GM23338 (cell line): ENCODE measurements at regions not wholly inside any gene's neighbourhood (a gene's known extent, or its start where the extent isn't known, plus 50 kb on each side); places are given as distances from the start of the nearest gene placed in this dataset.

Experiments
- ATAC-seq: fragments of 200-7000 bp; cut with Tn5 transposase; 3 replicates; pipeline ENCODE4 v1.9.1; 2020
- DNase-seq: peaks from one replicate; pipeline ENCODE4 v3.0.0-alpha.2; 2015; ENCODE audit warnings: low spot score
- H2AFZ ChIP-seq: fragments of 200-600 bp; sonication (generic); 2 replicates; pipeline ENCODE4 v1.8.0; 2016; ENCODE audit warnings: antibody characterized with exemption, mild to moderate bottlenecking, moderate library complexity
- H3F3A ChIP-seq: fragments of 200-600 bp; sonication (generic); replicated peaks from 2 replicates; pipeline ENCODE4 v1.8.0; 2017; ENCODE audit warnings: antibody characterized with exemption, mixed run types, low read depth
- H3K27ac ChIP-seq: fragments of 200-600 bp; sonication (generic); 2 replicates; pipeline ENCODE4 v1.6.1; 2016; ENCODE audit warnings: low read depth
- H3K27me3 ChIP-seq: fragments of 200-600 bp; sonication (generic); 2 replicates; pipeline ENCODE4 v1.8.0; 2016; ENCODE audit warnings: mild to moderate bottlenecking, mixed run types, moderate library complexity; ENCODE audit not compliant: insufficient read depth
- H3K36me3 ChIP-seq: fragments of 200-600 bp; sonication (generic); 2 replicates; pipeline ENCODE4 v1.8.0; 2016; ENCODE audit warnings: mild to moderate bottlenecking; ENCODE audit not compliant: insufficient read depth
- H3K4me1 ChIP-seq: fragments of 200-600 bp; sonication (generic); 2 replicates; pipeline ENCODE4 v1.8.0; 2016; ENCODE audit warnings: mild to moderate bottlenecking, moderate library complexity; ENCODE audit not compliant: insufficient read depth
- H3K4me2 ChIP-seq: fragments of 200-600 bp; sonication (generic); 2 replicates; pipeline ENCODE4 v1.7.1; 2017; ENCODE audit warnings: mixed run types
- H3K4me3 ChIP-seq: fragments of 200-600 bp; sonication (generic); 2 replicates; pipeline ENCODE4 v1.6.1; 2016; ENCODE audit warnings: mixed run types
- H3K79me2 ChIP-seq: fragments of 200-600 bp; sonication (generic); replicated peaks from 2 replicates; pipeline ENCODE4 v1.8.0; 2017; ENCODE audit warnings: mild to moderate bottlenecking; ENCODE audit not compliant: insufficient read depth
- H3K9me2 ChIP-seq: fragments of 200-600 bp; sonication (generic); 2 replicates; pipeline ENCODE4 v1.8.0; 2017; ENCODE audit not compliant: insufficient read depth
- H4K20me1 ChIP-seq: fragments of 200-600 bp; sonication (generic); replicated peaks from 2 replicates; pipeline ENCODE4 v1.8.0; 2017; ENCODE audit warnings: mild to moderate bottlenecking; ENCODE audit not compliant: insufficient read depth
- H3K27ac Mint-ChIP-seq: 2 replicates; pipeline ENCODE4 v1.8.0; 2020; ENCODE audit warnings: inconsistent platforms, mild to moderate bottlenecking, moderate library complexity, mixed read lengths
- H3K27me3 Mint-ChIP-seq: 3 replicates; pipeline ENCODE4 v1.8.0; 2022; ENCODE audit warnings: low read depth, mild to moderate bottlenecking, moderate library complexity, mixed read lengths, inconsistent platforms; ENCODE audit not compliant: insufficient read depth, poor library complexity
- H3K36me3 Mint-ChIP-seq: 3 replicates; pipeline ENCODE4 v1.8.0; 2021; ENCODE audit warnings: low read depth, mild to moderate bottlenecking, inconsistent platforms, moderate library complexity, mixed read lengths
- H3K4me1 Mint-ChIP-seq: 3 replicates; pipeline ENCODE4 v1.8.0; 2020; ENCODE audit warnings: mild to moderate bottlenecking, inconsistent platforms, mixed read lengths
- H3K4me3 Mint-ChIP-seq: 3 replicates; pipeline ENCODE4 v1.8.0; 2021; ENCODE audit warnings: moderate library complexity, mild to moderate bottlenecking, inconsistent platforms, mixed read lengths
- H3K9me3 Mint-ChIP-seq: 3 replicates; pipeline ENCODE4 v1.8.0; 2020; ENCODE audit warnings: moderate library complexity, mild to moderate bottlenecking, inconsistent platforms, mixed read lengths
- ETS1 ChIP-seq: IDR thresholded peaks from 2 replicates; pipeline ENCODE4 v1.6.1; 2016; ENCODE audit warnings: antibody characterized with exemption
- EZH2 ChIP-seq: fragments of 200-600 bp; sonication (generic); IDR thresholded peaks from one replicate; pipeline ENCODE4 v1.8.0; 2017; ENCODE audit warnings: antibody characterized with exemption, mild to moderate bottlenecking, low read depth; ENCODE audit not compliant: unreplicated experiment
- EZH2phosphoT487 ChIP-seq: fragments of 200-600 bp; sonication (generic); IDR thresholded peaks from one replicate; pipeline ENCODE4 v1.8.1; 2018; ENCODE audit warnings: antibody characterized with exemption; ENCODE audit not compliant: unreplicated experiment
- JUNB ChIP-seq: IDR thresholded peaks from one replicate; pipeline ENCODE4 v1.6.1; 2016; ENCODE audit warnings: antibody characterized with exemption; ENCODE audit not compliant: unreplicated experiment
- NANOG ChIP-seq: IDR thresholded peaks from 2 replicates; pipeline ENCODE4 v1.6.1; 2016; ENCODE audit warnings: antibody characterized with exemption, borderline replicate concordance
- POLR2AphosphoS5 ChIP-seq: IDR thresholded peaks from 2 replicates; pipeline ENCODE4 v1.6.1; 2016; ENCODE audit warnings: antibody characterized with exemption, low read depth
- STAT1 ChIP-seq: IDR thresholded peaks from one replicate; pipeline ENCODE4 v1.6.1; 2016; ENCODE audit warnings: antibody characterized with exemption; ENCODE audit not compliant: unreplicated experiment
- ZNF114 ChIP-seq: fragments of 250-450 bp; sonication (Bioruptor Pico); IDR thresholded peaks from 2 replicates; pipeline ENCODE4 v1.5.0; 2020; ENCODE audit warnings: mild to moderate bottlenecking, moderate library complexity
- ZNF462 ChIP-seq: fragments of 250-450 bp; sonication (Bioruptor Pico); IDR thresholded peaks from 2 replicates; pipeline ENCODE4 v1.5.0; 2020; ENCODE audit warnings: mild to moderate bottlenecking, moderate library complexity

GRCh38 chr10:129279446-129280154 lies 187.4 kb upstream of the MGMT start:
- Mint-ChIP-seq H3K9me3 (peaks cover 8% of the 10 kb centered on the region), H3K4me1 (peaks cover 6% of the 10 kb centered on the region), H3K27me3 (peaks cover 11% of the 10 kb centered on the region), H3K4me3 (no peak overlapping the region), H3K27ac (no peak overlapping the region), H3K36me3 (no peaks in the 10 kb centered on the region)
- peaks cover 4% of the 10 kb centered on the region; the same call in 1 of the 2 replicates for H3K9me2 ChIP-seq
- no peak for DNase-seq
- H3K27me3 ChIP-seq: no peaks in the 10 kb centered on the region
- ATAC-seq: no peak
- no peak overlapping the region for H3K4me3 ChIP-seq
- TF ChIP-seq NANOG: no peak
- no peak for TF ChIP-seq JUNB
- no peak for TF ChIP-seq ZNF462 (CRISPR knock-in tag)
- no peak for TF ChIP-seq STAT1
- no peak for TF ChIP-seq POLR2AphosphoS5
- no peak for TF ChIP-seq EZH2
- no peak for TF ChIP-seq ETS1
- no peak for TF ChIP-seq ZNF114 (CRISPR knock-in tag)
- no peak for TF ChIP-seq EZH2phosphoT487
- 0 out of 2 replicates have a peak, but pooled peaks cover 4% of the 10 kb centered on the region for H3K4me1 ChIP-seq
- no peak overlapping the region for H3K27ac ChIP-seq
- no peak overlapping the region for H3K4me2 ChIP-seq
- no peaks in the 10 kb centered on the region for H3F3A ChIP-seq
- H4K20me1 ChIP-seq: no peaks in the 10 kb centered on the region
- no peaks in the 10 kb centered on the region for H3K36me3 ChIP-seq
- H3K79me2 ChIP-seq: no peaks in the 10 kb centered on the region
- no peak overlapping the region for H2AFZ ChIP-seq
